AG09319 (cell line): ENCODE measurements at regions not wholly inside any gene's neighbourhood (a gene's known extent, or its start where the extent isn't known, plus 50 kb on each side); places are given as distances from the start of the nearest gene placed in this dataset.

ENCODE experiments used
- DNase-seq: peaks from one replicate; pipeline ENCODE4 v3.0.0-alpha.2; 2010; ENCODE audit warnings: low read depth; ENCODE audit errors: extremely low read depth
- TF ChIP-seq, protein P1 (sequence below): IDR thresholded peaks from 2 replicates; pipeline ENCODE4 v1.5.1; 2011; ENCODE audit warnings: low read depth, mild to moderate bottlenecking, inconsistent platforms, low read length, moderate library complexity

GRCh38 chr11:119545978-119546915 lies 123.3 kb upstream of the THY1 start:
- DNase-seq, result no peak

DNA sequence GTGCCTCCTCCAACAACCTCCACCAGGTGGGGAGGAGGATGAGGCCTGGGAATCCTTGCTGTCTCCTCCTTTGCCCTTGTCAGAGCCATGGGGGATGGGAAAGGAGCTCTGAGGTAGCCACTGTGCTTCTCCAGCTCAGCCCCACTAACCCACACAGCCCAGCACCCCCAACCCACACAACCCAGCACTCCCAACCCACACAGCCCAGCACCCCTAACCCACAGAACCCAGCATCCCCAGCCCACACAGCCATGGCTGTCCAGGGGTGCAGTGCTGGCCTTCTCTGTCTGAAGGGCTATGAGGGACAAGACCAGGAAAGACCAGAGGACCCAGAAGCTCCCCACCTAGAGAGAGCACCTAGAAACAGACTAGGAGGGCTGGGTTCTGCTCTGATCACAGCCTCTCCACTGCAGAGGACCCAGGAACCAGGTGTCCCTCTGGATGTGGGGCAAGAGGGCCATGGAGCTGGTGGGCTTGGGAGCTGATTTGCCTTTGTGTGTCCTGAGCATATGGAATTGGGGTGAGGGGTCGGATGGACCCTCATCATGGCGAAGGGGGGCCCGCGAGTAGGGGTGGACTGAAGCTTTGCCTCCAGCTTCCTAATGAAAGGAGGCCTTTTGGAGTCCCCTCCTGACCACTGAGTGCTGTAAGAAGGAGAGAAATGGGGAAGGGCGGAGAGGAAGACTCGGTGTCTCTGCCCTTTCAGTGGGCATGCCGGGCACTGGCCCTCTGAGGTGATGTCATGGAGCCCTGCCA lies 117.6 kb upstream of the THY1 start:
- TF ChIP-seq, protein P1, sequence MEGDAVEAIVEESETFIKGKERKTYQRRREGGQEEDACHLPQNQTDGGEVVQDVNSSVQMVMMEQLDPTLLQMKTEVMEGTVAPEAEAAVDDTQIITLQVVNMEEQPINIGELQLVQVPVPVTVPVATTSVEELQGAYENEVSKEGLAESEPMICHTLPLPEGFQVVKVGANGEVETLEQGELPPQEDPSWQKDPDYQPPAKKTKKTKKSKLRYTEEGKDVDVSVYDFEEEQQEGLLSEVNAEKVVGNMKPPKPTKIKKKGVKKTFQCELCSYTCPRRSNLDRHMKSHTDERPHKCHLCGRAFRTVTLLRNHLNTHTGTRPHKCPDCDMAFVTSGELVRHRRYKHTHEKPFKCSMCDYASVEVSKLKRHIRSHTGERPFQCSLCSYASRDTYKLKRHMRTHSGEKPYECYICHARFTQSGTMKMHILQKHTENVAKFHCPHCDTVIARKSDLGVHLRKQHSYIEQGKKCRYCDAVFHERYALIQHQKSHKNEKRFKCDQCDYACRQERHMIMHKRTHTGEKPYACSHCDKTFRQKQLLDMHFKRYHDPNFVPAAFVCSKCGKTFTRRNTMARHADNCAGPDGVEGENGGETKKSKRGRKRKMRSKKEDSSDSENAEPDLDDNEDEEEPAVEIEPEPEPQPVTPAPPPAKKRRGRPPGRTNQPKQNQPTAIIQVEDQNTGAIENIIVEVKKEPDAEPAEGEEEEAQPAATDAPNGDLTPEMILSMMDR, result no peak
- no peak for DNase-seq

More at GRCh38 chr11:119545978-119546915, 123.3 kb upstream of the THY1 start:
- TF ChIP-seq, protein P1, result no peak

DNA sequence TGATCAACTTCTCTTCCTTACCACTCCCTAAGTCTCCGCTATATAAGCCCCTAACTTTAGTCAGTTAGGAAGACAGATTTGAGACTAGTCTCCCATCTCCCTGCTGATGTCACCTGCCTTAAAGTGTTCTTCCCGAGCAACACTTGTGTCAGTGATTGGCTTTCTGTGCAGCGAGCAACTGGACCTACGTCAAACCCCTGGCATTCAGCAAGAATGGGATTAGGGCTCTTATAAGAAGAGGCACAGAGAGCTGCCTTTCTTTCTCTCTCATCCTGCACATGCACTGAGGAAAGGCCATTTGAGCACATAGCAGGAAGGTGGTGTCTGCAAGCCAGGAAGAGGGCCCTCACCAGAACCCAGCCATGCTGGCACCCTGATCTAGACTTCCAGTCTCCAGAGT lies 116.6 kb upstream of the THY1 start:
- TF ChIP-seq, protein P1, result no peak
- DNase-seq, result no peak

DNA sequence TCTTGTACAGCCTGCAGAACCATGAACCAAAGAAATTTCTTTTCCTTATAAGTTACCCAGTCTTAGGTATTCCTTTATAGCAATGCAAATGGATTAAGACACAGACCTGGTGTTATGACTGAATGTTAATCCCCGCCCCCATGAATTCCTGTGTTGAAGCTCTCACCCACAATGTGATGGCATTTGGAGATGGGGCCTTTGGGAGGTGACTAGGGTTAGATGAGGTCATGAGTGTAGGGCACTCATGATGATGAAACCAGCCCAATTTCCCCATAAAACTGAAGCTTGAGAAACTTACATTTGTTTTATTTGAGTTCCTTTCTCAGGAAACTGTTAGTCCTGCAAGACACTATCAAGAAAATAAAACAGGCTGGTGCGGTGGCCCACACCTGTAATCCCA lies 115.8 kb upstream of the THY1 start:
- no peak for DNase-seq
- TF ChIP-seq, protein P1, result no peak

DNA sequence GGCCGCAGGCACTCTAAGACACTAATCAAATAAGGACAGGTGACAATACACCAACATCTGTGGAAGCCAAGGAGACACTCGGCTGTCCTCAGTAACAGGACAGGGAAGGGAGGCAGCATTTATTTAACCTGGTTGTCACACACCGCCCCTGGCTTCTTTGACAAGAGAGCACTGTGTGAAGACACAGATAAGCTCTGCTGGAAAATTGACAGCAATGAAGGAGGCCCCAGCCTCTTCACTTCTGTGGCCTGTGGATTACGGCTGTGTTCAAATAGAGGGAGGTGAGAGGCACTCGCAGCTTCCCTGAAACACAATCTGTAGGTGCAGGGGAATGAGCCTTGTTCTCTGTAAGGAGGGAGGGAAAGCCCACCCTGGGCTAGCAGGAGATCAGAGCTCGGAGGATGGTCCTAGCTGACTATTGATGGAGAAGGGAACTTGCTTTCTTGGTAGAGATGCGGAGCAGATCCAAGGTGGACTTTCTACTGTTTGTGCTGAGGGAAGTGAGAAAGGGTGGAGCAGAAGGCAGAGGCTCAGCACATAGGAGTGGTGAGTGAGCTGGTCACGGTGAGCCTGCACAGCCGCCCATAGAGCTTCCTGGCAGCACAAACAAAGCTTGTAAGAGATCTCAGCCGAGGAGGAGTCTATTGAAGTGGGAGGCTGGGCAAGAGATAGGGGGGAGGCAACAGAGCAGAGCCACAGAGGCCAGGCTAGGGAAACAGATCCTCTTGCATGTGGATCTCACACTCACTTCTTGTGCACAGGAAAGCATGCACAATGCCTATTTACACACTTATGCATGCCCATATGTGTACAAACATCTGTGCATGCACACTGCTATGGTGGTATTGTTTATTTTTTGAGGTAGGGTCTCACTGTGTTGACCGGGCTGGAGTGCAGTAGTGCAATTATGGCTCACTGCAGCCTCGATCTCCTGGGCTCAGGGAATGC lies 114.6 kb upstream of the THY1 start:
- no peak for DNase-seq

GRCh38 chr11:119536801-119537200 lies 113.8 kb upstream of the THY1 start:
- TF ChIP-seq, protein P1, result no peak
- DNase-seq, result no peak

More for the DNA sequence above, 114.6 kb upstream of the THY1 start:
- TF ChIP-seq, protein P1, result no peak
